ENCODE measurements at regions not wholly inside any gene's neighbourhood (a gene's known extent, or its start where the extent isn't known, plus 50 kb on each side); places are given as distances from the start of the nearest gene placed in this dataset.

- Histone ChIP-seq H3K27me3 (no peaks in the 10 kb centered on the region), H3K36me3 (no peaks in the 10 kb centered on the region), H3K4me1 (ENCODE audit: low read depth) (no peaks in the 10 kb centered on the region), H3K9me3 (ENCODE audit: low read depth) (no peaks in the 10 kb centered on the region), H3K27ac (no peak overlapping the region), H3K4me3 (no peak overlapping the region)
- no peak for DNase-seq (ENCODE audit: low read depth in 1 of 2, low spot score in 1 of 2)
- no peak for TF ChIP-seq CTCF (IDR thresholded peaks at IDR 0.05; ENCODE audit: low read depth, low read length)
Measured at GRCh38 chr10:31642281-31642680, 286.4 kb downstream of the ARHGAP12 start.

DNA sequence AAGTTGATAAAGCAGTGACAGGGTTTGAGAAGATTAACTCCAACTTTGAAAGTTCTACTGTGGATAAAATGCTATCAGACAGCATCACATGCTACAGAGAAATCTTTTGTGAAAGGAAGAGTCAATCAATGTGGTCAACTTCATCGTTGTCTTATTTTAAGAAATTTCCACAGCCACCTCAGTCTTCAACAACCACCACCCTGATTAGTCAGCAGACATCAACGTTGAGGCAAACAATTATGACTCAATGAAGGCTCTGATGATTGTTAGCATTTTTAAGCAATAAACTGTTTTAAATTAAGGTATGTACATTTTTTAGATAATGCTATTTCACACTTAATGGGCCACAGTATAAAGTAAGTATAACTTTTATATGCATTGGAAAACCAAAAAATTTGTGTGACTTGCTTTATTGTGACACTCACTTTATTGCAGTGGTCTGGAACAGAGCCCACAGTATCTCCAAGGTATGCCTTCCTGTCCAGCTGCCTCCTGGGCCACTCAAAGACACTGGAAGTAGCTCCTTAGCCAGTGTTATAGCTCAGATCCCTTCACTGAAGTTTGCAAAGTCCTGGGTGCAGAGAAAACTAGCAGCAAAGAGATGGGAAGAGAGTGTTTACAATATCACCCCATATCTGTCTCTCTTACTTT, 293.1 kb downstream of the ARHGAP12 start:
- Histone ChIP-seq H3K27me3 (no peaks in the 10 kb centered on the region), H3K27ac (no peak overlapping the region), H3K4me3 (no peak overlapping the region), H3K9me3 (ENCODE audit: low read depth) (no peaks in the 10 kb centered on the region), H3K36me3 (no peaks in the 10 kb centered on the region), H3K4me1 (ENCODE audit: low read depth) (no peaks in the 10 kb centered on the region)
- no peak for DNase-seq (ENCODE audit: low read depth in 1 of 2, low spot score in 1 of 2)
- no peak for TF ChIP-seq CTCF (IDR thresholded peaks at IDR 0.05; ENCODE audit: low read depth, low read length)

GRCh38 chr10:31635009-31635408, 293.6 kb downstream of the ARHGAP12 start:
- no peak for TF ChIP-seq CTCF (IDR thresholded peaks at IDR 0.05; ENCODE audit: low read depth, low read length)
- H3K27me3 ChIP-seq: no peaks in the 10 kb centered on the region
- DNase-seq (ENCODE audit: low read depth in 1 of 2, low spot score in 1 of 2): no peak
- H3K27ac ChIP-seq: no peak overlapping the region
- H3K4me3 ChIP-seq: no peak overlapping the region
- H3K4me1 ChIP-seq (ENCODE audit: low read depth): no peaks in the 10 kb centered on the region
- H3K36me3 ChIP-seq: no peaks in the 10 kb centered on the region
- no peaks in the 10 kb centered on the region for H3K9me3 ChIP-seq (ENCODE audit: low read depth)

DNA sequence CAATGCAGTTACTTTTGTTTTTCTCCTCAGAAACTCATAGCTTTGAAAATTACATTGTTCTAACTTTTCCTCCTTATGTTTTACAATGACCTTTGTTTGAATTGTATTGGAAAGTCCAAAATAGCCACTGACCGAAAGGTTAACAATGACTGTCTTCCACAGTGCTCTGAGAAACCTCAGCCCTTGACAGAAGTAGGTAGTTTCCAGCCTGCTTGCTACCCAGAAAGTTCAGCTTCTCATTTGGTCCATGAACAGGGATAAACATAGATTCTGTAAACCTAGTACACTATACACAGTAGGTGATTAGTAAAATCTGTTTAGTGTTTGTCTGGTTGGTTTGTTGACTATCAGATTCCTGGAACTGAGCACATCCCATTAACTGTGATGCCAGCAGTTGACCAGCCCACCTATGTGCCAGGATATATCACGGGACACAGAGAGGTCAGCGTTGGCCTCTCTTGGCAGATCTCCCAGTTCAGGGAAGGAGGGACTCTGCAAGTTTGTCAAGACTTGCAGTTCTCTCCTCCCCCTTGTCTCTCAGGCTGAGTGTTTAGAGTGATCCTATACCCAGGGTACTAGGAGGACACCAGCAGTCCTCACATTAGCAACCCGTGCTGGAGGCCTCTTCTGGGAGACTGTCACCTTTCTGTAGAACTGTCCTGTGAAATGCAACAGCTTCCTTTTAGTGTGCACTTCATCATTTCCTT, 297.6 kb downstream of the ARHGAP12 start:
- H3K9me3 ChIP-seq (ENCODE audit: low read depth): no peaks in the 10 kb centered on the region
- no peaks in the 10 kb centered on the region for H3K27me3 ChIP-seq
- peak in 1 of 2 donors; percentile 53 for DNase-seq (ENCODE audit: low read depth in 1 of 2, low spot score in 1 of 2)
- no peaks in the 10 kb centered on the region for H3K4me1 ChIP-seq (ENCODE audit: low read depth)
- H3K4me3 ChIP-seq: no peak overlapping the region
- no peak overlapping the region for H3K27ac ChIP-seq
- no peak for TF ChIP-seq CTCF (IDR thresholded peaks at IDR 0.05; ENCODE audit: low read depth, low read length)
- no peaks in the 10 kb centered on the region for H3K36me3 ChIP-seq

DNA sequence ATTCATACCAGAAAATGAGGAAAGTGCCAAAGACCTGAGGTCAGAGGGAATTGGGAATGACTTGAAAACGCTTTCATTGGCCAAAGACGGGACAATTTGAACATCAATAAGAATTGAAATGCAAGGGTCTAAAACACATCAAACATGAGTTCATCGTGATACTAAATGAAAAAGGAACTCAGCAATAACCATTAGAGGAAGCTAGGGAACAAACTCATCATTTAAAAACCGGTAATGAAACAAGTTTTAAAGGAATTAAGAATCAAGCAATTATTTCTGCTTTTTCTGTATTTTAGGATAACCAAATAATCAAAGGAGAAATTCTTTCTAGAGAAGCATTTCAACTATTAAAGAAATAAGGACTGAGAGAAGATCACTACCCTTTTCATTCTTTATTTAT, 303.1 kb downstream of the ARHGAP12 start:
- Histone ChIP-seq H3K4me3 (no peak overlapping the region), H3K27me3 (no peaks in the 10 kb centered on the region), H3K9me3 (ENCODE audit: low read depth) (no peaks in the 10 kb centered on the region), H3K36me3 (no peaks in the 10 kb centered on the region), H3K4me1 (ENCODE audit: low read depth) (no peaks in the 10 kb centered on the region), H3K27ac (no peak overlapping the region)
- no peak for DNase-seq (ENCODE audit: low read depth in 1 of 2, low spot score in 1 of 2)
- no peak for TF ChIP-seq CTCF (IDR thresholded peaks at IDR 0.05; ENCODE audit: low read depth, low read length)

Data from cardiac muscle cell (in vitro differentiated cells and primary cell).